ENCODE measurements at regions not wholly inside any gene's neighbourhood (a gene's known extent, or its start where the extent isn't known, plus 50 kb on each side); places are given as distances from the start of the nearest gene placed in this dataset.

DNA sequence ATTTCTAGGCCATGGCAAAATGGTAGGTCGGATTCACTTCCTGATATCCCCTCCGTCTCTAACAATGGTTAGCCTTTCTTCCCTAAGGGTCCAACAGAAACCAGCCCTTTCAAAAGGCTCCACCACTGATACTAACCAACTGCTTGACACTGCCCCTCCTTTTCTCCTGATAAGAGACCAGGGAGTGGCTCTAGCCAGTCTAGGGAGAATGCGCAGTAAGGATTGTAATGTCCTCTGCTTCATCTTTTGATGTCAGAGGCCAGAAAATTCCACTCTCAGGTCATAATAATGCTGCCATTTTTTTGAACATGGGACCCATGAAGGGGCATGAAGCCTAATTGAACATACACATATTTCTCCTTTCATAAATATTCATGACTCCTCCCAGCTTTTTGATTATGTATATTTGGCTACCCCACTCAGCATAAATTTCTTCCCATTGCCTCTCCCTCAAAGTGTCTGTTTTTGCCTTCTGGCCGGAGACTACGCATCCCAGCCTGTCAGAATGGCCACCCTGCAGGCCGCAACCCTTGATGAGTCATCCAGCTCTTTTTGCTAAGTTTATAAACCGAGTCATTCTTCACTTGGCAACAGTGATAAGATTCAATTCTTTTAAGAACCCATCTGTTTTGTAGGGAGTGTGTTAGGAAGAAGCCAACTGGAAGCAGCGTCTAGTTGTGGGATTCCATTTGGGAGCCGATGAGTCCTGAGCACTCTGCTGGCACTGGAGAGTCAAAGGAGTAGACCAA, 189.0 kb upstream of the MCTP2 start:
- TF ChIP-seq POLR2B (IDR thresholded peaks at IDR 0.05; ENCODE audit: low read depth, partially characterized antibody) (no peak), CAMTA2 (CRISPR knock-in tag; conservative IDR thresholded peaks at IDR 0.05) (no peak), ZSCAN32 (CRISPR knock-in tag; IDR thresholded peaks at IDR 0.05) (no peak), ZNF766 (CRISPR knock-in tag; conservative IDR thresholded peaks at IDR 0.05) (no peak), EHMT2 (IDR thresholded peaks at IDR 0.05) (no peak), FOXJ3 (CRISPR knock-in tag; IDR thresholded peaks at IDR 0.05) (no peak), MAX (CRISPR knock-in tag; IDR thresholded peaks at IDR 0.05) (no peak)
- TF ChIP-seq, protein P1, sequence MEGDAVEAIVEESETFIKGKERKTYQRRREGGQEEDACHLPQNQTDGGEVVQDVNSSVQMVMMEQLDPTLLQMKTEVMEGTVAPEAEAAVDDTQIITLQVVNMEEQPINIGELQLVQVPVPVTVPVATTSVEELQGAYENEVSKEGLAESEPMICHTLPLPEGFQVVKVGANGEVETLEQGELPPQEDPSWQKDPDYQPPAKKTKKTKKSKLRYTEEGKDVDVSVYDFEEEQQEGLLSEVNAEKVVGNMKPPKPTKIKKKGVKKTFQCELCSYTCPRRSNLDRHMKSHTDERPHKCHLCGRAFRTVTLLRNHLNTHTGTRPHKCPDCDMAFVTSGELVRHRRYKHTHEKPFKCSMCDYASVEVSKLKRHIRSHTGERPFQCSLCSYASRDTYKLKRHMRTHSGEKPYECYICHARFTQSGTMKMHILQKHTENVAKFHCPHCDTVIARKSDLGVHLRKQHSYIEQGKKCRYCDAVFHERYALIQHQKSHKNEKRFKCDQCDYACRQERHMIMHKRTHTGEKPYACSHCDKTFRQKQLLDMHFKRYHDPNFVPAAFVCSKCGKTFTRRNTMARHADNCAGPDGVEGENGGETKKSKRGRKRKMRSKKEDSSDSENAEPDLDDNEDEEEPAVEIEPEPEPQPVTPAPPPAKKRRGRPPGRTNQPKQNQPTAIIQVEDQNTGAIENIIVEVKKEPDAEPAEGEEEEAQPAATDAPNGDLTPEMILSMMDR (IDR thresholded peaks at IDR 0.05 in 2 of 3, conservative IDR thresholded peaks at IDR 0.05 in 1 of 3; ENCODE audit: insufficient read depth in 2 of 3, low read depth in 1 of 3, low read length in 3 of 3), result no peak

All from K562 (cell line).